GM19328 (cell line): ENCODE measurements at regions not wholly inside any gene's neighbourhood (a gene's known extent, or its start where the extent isn't known, plus 50 kb on each side); places are given as distances from the start of the nearest gene placed in this dataset.

Experiments
- ATAC-seq: cut with Tn5 transposase; IDR thresholded peaks from one replicate; pipeline ENCODE4 v1.9.1; 2021; ENCODE audit warnings: mild to moderate bottlenecking, moderate library complexity; ENCODE audit not compliant: unreplicated experiment

DNA sequence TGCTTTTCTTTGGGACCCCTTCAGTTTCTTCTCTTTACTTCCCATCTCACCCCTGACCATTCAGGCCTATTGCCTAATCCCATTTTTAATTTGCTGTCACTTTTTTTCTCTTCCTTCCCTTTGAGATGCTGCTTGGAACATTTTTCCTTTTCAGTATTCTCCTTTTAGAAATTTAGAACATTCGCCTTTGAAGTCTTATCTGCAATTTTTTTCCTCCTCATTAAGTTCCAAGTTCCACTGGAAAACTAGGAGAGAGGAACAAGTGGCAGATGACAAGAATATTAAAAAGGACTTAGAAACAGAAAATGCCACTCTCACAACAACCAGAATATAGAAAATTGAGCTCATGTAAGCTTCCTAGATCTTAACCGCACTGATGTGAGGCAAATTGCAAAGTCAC, 126.6 kb downstream of the PSMG1 start:
- ATAC-seq, result no peak

DNA sequence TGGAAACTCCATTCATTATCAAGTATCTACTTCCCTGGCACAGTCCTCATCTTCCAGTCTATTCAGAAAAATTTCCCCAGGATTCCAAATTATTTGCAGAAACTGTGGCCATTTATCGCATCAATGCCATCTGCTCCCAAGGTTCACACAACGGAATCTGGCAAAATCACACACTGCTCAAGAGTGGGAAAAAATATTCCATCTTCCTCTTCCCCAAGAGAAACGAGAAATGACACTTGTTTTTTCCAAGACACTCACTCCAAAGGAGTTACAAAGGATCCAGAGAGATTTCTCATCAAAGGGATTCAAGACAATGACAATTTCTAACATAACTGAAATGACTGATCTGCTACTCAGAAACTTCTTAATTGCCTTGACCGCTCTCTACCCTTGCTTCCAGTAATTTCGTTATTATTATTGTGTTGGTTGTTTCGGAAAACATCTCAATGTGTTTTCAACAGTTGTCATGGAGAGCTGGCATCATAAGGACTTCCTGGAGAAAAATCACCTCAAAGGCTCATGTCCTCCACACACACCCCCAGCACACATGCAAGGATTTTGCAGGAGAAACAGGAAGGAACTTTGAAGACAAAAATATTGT, 128.0 kb downstream of the PSMG1 start:
- no peak for ATAC-seq

DNA sequence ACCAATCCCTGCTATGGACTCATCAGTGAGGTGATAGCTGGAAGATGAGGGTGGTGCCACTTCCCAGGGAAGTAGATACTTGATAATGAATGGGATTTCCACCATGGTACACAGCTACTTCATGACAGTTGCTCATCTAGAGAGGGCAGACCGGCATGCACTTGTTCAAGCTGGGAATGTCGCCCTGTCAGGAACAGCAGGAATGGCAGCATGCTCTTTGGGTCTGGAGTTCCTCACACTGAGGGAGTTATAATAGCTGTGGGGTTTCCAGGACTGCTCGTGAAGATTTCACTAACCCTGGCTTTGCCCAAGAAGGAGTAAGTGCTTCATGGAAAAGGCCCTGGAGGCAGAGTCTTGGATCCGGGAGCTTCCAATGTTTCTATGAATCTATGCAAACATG, 129.2 kb downstream of the PSMG1 start:
- ATAC-seq, result no peak

DNA sequence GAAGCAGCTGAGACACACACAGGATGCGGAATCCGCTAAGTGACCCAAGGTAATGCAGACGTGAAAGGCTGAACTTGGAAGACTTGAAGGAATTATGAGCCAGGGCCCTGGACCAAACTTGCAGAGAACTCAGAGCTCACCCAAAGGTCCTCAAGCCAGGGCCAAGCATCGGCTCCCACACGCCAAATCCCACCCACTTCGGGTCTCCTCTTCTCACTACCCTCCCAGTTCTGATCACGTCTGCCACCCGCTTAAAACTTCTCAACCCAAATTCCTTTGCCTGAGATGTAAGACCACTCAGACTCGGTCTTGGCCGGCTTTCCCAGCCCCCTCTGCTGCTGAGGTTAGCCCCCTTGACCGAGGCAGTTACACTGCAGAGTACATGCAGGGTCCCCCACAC, 130.1 kb downstream of the PSMG1 start:
- ATAC-seq, result no peak

DNA sequence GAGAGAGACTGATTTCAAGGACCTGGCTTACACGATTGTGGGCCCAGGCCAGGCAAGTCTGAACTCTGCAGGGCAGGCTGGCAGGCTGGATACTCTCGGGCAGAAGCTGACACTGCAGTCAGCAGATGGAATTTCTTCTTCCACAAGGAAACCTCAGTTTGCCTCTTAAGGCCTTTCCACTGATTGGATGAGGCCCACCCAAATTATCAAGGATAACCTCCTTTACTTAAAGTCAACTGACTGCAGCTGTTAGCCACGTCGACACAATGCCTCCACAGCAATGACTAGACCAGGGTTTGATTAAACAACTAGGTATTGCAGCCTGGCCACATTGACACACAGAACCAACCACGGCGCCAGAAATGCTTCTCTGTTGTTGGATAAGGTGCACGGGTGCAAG, 130.5 kb downstream of the PSMG1 start:
- ATAC-seq, result no peak

DNA sequence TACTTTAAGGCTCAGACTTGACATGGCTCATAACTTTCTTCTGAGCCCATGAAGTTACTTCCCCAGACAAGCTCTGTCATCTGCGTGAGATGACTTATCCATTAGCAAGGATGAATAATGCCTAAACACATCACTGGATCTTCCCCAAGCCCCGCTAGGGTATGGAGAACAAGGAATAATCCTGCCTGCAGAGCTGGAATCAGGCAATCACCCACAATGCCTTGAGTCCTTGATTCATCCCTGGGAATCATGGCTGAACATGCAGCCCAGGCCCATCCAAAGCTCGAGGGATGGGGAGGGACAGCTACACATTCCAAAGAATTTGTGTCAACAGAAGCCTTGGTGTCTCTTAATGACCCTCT, 131.7 kb downstream of the PSMG1 start:
- ATAC-seq, result no peak

DNA sequence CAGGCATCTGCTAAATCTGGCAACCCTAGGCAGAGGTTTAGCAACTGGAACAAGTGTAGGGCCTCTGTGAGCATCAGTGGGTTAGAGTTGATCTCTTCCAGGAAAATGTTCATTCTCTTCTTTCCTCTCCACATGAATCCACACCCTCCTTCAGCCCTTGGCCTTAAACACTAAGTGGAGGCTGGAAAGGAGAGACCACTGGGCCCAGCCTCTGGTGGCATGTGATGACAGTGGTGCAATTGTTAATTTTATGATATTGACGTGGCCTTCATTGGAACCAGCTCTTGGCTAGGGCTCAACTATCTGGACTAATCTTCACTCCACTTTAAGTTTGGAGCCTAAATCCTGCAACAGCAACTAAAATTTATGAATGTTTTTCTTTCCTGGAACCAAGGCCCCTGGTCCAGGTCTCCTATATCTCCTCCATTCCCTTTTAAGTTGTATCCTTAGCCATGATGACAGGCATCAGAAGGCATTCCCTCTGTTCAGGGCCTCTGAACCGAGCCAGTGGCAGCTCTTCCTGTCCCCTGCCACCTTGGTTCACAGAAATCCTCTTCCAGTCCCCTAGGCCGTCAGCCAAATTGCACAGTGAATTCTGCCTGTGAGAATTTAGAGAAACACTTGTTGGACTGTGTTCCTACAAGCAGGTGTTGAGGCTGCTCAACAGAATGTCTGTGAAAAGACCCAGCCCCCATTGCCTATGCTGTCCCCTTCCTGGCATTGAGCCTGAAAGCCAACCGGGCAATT, 132.2 kb downstream of the PSMG1 start:
- ATAC-seq, result no peak

DNA sequence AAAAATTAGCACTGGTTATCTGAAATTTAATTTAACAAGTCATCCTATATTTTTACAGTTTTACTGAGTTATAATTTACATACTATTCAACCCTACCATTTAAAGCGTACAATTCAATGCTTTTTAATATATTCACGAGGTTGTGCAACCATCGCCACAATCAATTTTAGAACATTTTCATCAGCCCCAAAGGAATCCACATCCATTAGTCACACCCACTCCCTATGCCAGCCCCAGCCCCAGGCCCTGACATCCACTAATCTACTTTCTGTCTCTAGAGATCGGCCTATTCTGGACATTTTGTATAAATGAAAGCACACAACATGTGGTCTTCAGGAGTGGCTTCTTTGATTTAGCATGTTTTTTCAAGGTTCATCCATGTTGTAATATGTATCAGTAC, 134.7 kb downstream of the PSMG1 start:
- no peak for ATAC-seq

DNA sequence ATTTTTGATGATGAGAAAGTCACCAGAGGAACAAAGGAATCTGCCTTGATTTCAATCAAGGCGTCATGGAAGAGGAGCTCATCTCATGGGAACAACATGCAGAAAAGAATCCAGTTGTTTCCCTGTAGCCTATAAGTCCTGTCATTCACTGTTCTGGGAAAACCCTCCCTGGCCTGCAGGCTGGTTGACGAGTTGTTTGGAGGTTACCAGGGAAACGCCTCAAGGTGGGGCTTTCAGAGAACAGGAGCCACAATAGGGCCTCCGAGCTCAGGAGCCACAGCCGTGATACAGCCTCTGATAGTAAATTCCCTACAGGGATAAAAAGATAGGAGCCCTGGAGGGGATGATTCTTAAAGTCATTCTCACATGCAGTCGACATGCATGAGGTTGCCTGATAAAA, 135.2 kb downstream of the PSMG1 start:
- ATAC-seq, result no peak

DNA sequence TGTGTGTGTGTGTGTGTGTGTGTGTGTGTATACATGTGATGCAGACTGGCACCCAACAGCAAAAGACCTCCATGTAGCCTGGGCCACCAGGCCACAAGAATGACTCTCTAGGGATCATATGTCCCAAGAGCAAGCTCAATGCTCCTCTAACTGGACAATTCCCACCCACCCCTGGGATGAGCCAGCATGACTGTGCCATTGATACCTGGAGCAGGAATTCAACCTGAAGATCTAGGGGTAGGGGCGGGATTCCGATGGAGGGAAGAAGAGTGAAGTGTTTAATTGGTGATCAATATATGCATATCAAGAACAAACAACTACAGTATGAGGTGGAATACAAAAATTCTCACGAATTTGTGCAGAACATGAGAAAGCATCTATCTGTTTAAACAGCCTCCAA, 136.2 kb downstream of the PSMG1 start:
- ATAC-seq, result no peak

DNA sequence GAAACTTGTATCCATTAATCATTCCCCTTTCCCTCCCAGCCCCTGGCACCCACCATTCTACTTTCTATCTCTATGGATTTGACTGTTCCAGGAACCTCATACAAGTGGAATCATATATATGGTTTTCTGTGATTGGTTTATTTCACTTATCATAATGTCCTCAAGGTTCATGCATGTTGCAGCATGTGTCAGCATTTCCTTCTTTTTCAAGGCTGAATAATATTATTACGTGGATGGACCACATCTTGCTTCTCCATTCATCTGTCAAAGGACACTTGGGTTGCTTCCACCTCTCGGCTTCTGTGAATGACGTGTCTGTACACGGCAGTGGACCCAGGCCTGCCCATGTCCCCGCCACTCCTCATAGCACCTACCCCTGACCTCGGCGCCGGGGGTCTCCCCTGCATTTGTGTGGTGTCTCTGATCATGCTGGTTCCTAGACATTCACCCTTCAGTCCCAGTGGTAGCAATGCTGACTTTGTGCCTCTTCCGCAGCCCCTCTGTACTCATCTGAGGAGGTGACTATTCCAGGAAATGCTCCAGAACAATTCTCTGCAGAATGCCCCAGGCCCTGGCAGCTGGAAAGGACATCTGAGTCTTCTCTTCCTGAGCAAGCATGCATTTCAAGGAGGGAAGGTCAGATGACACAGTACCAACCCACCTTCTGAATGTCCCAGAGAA, 136.9 kb downstream of the PSMG1 start:
- ATAC-seq, result no peak

DNA sequence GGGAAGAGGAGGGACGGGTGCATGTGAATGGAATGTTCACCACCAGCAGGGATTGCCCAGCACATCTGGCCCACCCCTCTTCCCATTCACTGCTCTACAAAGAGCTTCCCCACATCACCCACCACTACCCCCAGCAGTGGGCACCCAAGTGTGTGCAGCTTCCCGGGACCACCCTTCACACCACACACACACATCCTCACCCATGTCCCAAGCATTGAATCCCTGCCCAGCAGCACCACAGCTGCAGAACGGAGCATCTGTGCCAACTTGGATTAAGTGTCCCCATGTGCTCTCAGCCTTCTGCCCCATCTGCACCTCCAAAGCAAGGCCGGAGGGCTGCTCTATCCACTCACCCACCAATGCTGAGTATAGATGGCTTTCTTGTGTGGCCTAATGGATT, 141.4 kb downstream of the PSMG1 start:
- no peak for ATAC-seq

DNA sequence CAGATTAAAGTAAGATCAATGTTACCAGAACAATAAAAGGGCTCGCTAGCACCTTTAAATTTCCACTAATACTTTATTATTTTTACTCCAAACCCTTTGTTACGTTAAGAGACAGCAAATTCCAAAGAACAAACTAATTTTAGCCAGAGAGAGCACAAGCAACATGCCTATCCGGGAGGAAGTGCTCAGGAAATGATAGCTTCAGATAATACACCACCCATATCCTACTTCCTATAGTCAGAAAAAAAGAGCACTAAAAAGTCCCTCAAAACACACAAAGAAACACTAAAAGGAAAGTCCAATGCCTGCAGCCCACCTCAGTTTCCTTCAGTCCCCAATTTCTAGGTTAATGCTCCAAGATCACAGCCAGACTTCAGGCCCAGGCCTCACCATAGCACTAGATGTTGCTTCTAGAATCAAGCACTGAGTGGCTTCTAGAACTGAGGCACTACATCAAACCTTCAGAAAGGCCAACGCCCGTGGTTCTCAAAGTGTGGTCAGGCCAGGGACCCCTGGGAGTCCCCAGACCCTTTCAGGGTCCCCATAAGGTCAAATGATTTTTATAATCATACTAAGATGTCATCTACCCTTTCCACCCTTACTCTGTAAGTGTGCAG, 142.6 kb downstream of the PSMG1 start:
- no peak for ATAC-seq

DNA sequence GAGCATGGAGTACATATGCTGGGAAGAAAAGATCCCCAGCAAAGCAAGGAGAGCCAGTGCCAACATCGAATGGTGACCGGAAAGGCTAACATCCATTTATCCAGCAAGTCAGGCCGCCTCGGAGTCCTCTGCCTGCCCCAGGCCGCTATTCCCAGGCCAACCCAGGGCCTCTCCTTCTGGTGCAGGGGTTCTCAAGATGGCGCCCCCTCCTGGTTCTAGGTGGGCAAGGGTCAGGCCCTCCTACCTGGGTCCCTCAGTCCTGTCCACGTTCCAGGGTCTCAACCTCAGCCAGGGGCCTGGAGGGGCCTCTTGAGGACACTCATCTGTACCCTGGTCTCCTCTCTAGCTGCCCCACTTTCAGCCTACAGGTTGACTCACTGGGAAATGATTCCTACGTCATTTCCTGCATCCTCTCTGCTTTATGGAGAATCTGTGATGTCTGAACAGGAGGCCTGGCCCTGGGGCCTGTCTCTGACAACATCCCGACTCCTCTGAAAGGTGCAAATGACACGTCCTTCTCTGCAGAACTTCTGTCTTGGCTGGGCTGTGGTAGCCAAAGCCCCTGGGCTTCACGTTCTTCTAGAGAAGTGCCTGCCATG, 145.3 kb downstream of the PSMG1 start:
- ATAC-seq, result no peak

DNA sequence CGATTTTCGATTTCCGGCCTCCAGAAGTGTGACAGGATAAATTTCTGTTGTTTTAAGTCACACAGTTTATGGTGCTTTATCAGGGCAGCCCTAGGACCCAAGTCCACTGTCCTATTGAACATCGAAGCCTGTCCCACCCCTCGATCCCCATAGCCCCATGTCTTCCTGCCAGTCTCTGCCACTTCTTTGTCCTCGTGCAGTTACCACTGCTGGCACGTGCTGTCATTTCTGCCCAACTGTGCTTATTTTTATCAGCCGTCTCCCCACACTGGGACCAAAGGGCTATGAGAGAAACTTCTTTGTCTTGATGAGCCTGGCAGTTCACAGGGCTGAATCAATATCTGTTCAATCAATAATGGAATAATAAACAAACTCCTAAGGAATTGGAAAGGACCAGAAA, 146.7 kb downstream of the PSMG1 start:
- ATAC-seq, result no peak

DNA sequence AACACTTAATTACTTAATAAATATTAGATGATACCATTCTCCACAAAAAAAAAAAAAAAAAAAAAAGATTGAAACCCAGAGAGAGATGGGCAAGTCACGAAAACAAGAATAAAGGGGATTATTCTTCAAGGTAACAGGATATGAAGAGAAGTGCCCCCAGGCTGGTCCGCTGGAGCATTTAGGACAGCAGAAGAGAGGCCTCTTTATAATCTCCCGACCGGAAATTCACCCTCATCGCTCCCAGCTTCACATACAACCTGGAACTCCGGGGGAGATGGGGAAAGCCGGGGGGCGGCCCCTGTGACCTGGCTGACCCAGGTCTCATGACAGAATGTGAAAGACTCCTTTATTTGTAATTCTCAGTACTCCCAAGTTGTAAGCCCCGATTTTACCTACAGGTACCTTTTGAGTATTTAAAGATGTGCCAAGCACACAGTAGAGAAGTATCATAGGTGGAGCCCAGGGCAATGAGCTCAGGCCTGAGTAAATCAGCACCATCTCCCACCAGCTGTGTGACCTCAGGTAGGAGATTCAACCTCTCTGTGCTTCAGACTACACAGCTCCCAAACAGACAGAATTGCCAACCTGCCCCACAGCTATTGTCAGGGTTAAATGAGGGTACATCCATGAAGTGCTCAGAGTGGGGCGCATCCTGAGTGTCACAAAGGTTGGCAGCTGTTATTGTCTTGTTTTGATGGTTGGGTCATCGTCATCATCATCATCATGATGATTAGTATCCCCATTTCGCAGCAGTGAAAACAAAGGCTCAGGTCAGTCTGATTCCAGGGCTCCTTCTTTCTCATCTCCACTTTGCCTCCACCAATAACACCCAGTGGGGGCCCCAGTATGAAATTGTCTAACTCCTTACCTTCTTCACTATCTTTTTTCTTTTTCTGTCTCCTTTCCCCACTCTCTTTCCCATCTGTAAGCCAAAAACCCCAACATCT, 148.4 kb downstream of the PSMG1 start:
- ATAC-seq, result no peak

DNA sequence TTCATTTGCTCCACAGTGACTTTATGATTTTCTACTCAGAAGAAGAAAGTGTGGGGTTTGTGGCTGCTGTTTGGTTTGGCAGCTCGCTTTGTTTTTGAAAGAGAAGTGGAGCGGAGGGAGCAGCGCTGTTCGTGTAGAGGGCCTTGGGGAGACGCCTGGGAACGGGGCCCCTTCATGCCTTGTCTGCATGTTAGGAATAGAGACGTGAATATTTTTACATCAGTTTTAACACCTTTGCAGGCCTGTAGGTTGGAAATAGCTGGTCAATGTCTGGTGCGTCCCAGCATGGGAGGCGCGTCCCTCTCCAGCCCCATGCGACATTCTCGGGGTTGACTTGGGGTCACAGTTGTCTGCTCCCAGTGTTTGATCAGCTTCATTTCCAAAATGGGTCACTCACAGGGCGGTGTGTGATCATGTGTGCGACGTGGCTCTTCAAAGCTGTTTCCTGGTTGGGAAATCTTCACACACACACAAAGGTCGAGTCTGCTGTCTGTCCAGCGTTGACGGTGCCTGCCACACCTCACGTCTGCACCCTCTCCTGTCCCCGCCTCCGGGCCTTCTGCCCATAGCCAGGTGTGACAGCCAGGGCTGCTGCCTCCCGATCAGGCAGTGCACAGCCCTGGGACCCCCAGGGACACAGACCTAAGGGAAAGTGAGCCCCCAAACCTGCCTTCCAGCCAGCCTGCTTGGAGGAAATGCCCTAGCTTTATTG, 149.2 kb downstream of the PSMG1 start:
- no peak for ATAC-seq

DNA sequence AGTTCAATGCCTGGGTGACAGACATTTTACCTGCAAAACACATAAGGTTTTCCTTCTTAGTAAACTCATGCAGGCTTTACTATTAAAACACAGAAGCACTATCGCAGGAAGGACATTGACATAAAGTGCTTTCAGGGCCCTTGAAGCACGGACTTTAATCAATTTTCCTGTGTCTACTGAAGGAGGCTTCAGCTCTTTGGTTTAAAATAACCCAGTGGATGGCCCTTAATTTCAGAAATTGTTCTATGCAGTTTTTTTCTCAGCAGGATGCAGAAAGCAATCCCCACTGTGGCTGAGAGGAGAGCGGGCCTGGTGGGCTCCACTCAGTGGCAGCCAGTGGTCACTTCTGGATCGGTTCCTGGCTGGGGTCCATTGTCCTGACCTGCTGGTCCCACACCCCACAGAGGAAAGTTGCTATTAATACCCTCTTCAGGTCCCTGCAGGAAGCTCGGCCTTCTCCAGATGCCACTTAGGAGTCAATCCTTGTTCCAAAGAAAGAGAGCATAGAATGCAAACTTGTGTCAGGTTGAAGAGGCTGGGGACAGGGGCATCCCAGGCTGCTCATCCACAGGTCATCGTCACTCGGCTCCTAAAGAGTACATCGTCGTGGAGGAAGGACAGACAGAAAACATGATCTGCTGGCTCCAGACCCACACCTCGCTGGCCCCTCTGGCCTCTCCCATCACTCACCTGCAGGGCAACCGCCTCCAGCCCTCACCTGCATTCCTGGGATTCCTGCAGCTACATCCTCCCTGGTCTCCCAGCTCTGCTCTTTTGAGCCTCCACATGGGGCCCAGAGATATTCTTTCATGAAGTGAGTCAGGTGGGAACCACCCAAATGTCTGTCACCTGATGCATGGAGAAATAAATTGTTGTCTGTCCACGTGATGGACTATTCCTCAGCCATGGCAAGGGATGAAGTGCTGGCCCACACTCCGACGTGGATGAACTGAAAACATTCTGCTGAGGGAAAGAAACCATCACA, 153.1 kb downstream of the PSMG1 start:
- ATAC-seq, result no peak
